K562 (cell line): ENCODE measurements at regions not wholly inside any gene's neighbourhood (a gene's known extent, or its start where the extent isn't known, plus 50 kb on each side); places are given as distances from the start of the nearest gene placed in this dataset.

Experiments
- ATAC-seq: fragments of 200-7000 bp; cut with Tn5 transposase; 3 replicates; pipeline ENCODE4 v1.9.1; 2020; ENCODE audit warnings: moderate library complexity
- BruUV-seq: library from RNA; stranded (reverse); fragments of 400-500 nt; replicated peaks from 2 replicates; lab custom pipeline; 2021; lab: Mats Ljungman, UMichigan
- CTCF ChIA-PET: fragments of 300-600 bp; formaldehyde crosslinking; extraction: SDS; loops from one replicate; lab custom pipeline; 2021; ENCODE audit warnings: low intra/inter-chr PET ratio; lab: Yijun Ruan, JAX
- POLR2A ChIA-PET: fragments of 300-600, 350-650 bp; sonication (Branson Sonifier 250); formaldehyde crosslinking; extraction: SDS; loops from one replicate; lab custom pipeline; 2021; ENCODE audit warnings: antibody characterized with exemption, inconsistent platforms; lab: Yijun Ruan, JAX
- DNase-seq, 4 experiments: peaks; one replicate each; pipeline versions ENCODE4 v3.0.0 to v3.0.0-alpha.2; 2011 to 2018; ENCODE audit warnings: low spot score in 3 of 4, mixed read lengths in 3 of 4; ENCODE audit errors: extremely low read depth in 1 of 4
- FAIRE-seq: peaks from 2 replicates; lab custom pipeline; 2011; peaks lifted over from hg19 to GRCh38; lab: Jason Lieb, UNC
- H2AFZ ChIP-seq: 2 replicates; pipeline ENCODE4 v1.6.0; 2011; ENCODE audit warnings: low read depth, low read length, control low read depth, inconsistent platforms
- H3K27ac ChIP-seq: fragments of 200-600 bp; 3 replicates; pipeline ENCODE4 v1.8.0; 2011; ENCODE audit warnings: low read depth, mild to moderate bottlenecking, control low read depth, inconsistent platforms, low read length, moderate library complexity, mixed read lengths; ENCODE audit errors: extremely low read depth
- H3K27me3 ChIP-seq, 2 experiments: fragments of 300-600 bp in 1 of 2; 2 replicates in 1 of 2; 3 replicates in 1 of 2; pipeline versions ENCODE4 v1.6.0 to v1.8.0; 2011; ENCODE audit warnings: inconsistent platforms in 2 of 2, low read length in 2 of 2, mild to moderate bottlenecking in 1 of 2, mixed read lengths in 1 of 2, moderate library complexity in 1 of 2; ENCODE audit not compliant: control insufficient read depth in 2 of 2, insufficient read depth in 2 of 2
- H3K36me3 ChIP-seq: fragments of 300-600 bp; 3 replicates; pipeline ENCODE4 v1.8.0; 2011; ENCODE audit warnings: mild to moderate bottlenecking, low read length, inconsistent platforms; ENCODE audit not compliant: control insufficient read depth, insufficient read depth
- H3K4me1 ChIP-seq, 2 experiments: fragments of 200-600 bp in 1 of 2; replicated peaks in 1 of 2; 2 replicates in 1 of 2; 3 replicates in 1 of 2; pipeline versions ENCODE4 v1.5.1 to v1.8.0; 2011; ENCODE audit warnings: inconsistent platforms in 2 of 2, low read length in 2 of 2, mild to moderate bottlenecking in 1 of 2, mixed read lengths in 1 of 2, moderate library complexity in 1 of 2; ENCODE audit not compliant: control insufficient read depth in 2 of 2, insufficient read depth in 2 of 2
- H3K4me2 ChIP-seq: 2 replicates; pipeline ENCODE4 v1.6.1; 2011; ENCODE audit warnings: low read length, control low read depth, inconsistent platforms, mixed read lengths; ENCODE audit not compliant: insufficient read depth
- H3K4me3 ChIP-seq: fragments of 200-600 bp; sonication (generic), shearing (Covaris generic); 2 replicates; pipeline ENCODE4 v1.5.1; 2016; ENCODE audit warnings: control low read depth, inconsistent platforms
- H3K79me2 ChIP-seq: fragments of 200-600 bp; 3 replicates; pipeline ENCODE4 v1.8.0; 2011; ENCODE audit warnings: low read length, inconsistent platforms; ENCODE audit not compliant: control insufficient read depth, insufficient read depth
- H3K9ac ChIP-seq, 2 experiments: 2 replicates each; pipeline versions ENCODE4 v1.6.0 to v1.6.1; 2011; ENCODE audit warnings: low read depth in 2 of 2, low read length in 2 of 2, control low read depth in 1 of 2, inconsistent platforms in 1 of 2, mild to moderate bottlenecking in 1 of 2, mixed read lengths in 1 of 2; ENCODE audit not compliant: insufficient read depth in 1 of 2
- H3K9me1 ChIP-seq: one replicate; pipeline ENCODE4 v1.6.0; 2011; ENCODE audit warnings: inconsistent platforms, mild to moderate bottlenecking, low read length, moderate library complexity; ENCODE audit not compliant: control insufficient read depth, insufficient read depth
- H3K9me3 ChIP-seq: replicated peaks from 2 replicates; pipeline ENCODE4 v1.5.1; 2011; ENCODE audit warnings: low read depth, low read length, inconsistent platforms; ENCODE audit not compliant: control insufficient read depth, insufficient read depth
- H4K20me1 ChIP-seq: replicated peaks from 2 replicates; pipeline ENCODE4 v1.6.1; 2011; ENCODE audit warnings: low read length, inconsistent platforms, mixed read lengths; ENCODE audit not compliant: control insufficient read depth, insufficient read depth
- CEBPB ChIP-seq: fragments of 450-650 bp; IDR thresholded peaks from 2 replicates; pipeline ENCODE4 v1.6.1; 2016; ENCODE audit warnings: missing genetic modification characterization, missing compliant biosample characterization
- NR2F6 ChIP-seq: fragments of 450-650 bp; formaldehyde crosslinking; IDR thresholded peaks from 2 replicates; pipeline ENCODE4 v1.4.0; 2020; ENCODE audit warnings: mild to moderate bottlenecking
- TEAD1 ChIP-seq, 2 experiments: fragments of 450-650 bp in 1 of 2; sonication (generic) in 1 of 2; formaldehyde crosslinking; IDR thresholded peaks; 2 replicates each; pipeline versions ENCODE4 v1.4.0 to v1.8.0; 2020 to 2022; ENCODE audit warnings: mild to moderate bottlenecking in 2 of 2, missing genetic modification reagents in 1 of 2
- ZBTB8A ChIP-seq: fragments of 450-650 bp; IDR thresholded peaks from 2 replicates; pipeline ENCODE4 v1.6.1; 2018; ENCODE audit warnings: mild to moderate bottlenecking, moderate library complexity; ENCODE audit not compliant: partially characterized antibody
- ZNF507 ChIP-seq: conservative IDR thresholded peaks from 2 replicates; pipeline ENCODE4 v1.6.1; 2017; ENCODE audit warnings: missing genetic modification characterization, missing compliant biosample characterization
- ZNF764 ChIP-seq: fragments of 250-450 bp; sonication (Bioruptor Pico); IDR thresholded peaks from 2 replicates; pipeline ENCODE4 v1.4.0; 2020; ENCODE audit warnings: low read depth, mild to moderate bottlenecking, moderate library complexity
- WGBS: fragments of 100-300 bp; shearing (Covaris generic); methylation state at CpG from one replicate; pipeline ENCODE4 v1.1.6; 2016; ENCODE audit warnings: low coverage, mixed read lengths; ENCODE audit not compliant: insufficient coverage; ENCODE audit errors: missing lambda C conversion rate; 5-methylcytosine and 5-hydroxymethylcytosine counted together
- in situ Hi-C: fragments of 300-500 bp; cut with MboI; formaldehyde crosslinking; loops from 4 replicates; pipeline ENCODE4 v1.15.0; 2018; ENCODE audit warnings: inconsistent platforms, mixed read lengths
- intact Hi-C: fragments of 100-400 bp; cut with micrococcal nuclease; formaldehyde crosslinking; loops from 2 replicates; pipeline ENCODE4 v1.14.2; 2022

GRCh38 chr15:99487337-99487730 lies 78.5 kb upstream of the MEF2A start:
- FAIRE-seq, result no peak
- POLR2A ChIA-PET, result no interaction called here
- H2AFZ ChIP-seq, result no peak overlapping the region

GRCh38 chr15:99492275-99492674 lies 73.5 kb upstream of the MEF2A start:
- in situ Hi-C loops, result no loop called here
- 0% methylated on average over 6 of the region's 6 CpGs for WGBS
- POLR2A ChIA-PET, result interaction anchor here (2.9 kb wide), 1 partner anchor 10 kb away, joined by 10 read pairs; no protein-coding TSS in a partner anchor

More at GRCh38 chr15:99487337-99487730, 78.5 kb upstream of the MEF2A start:
- CTCF ChIA-PET, result no interaction called here
- H3K27me3 ChIP-seq, result peaks cover 12 to 34% of the 10 kb centered on the region in 2 experiments; a peak in 4 of 5 replicates
- BruUV-seq, result no TSS peak
- no peaks in the 10 kb centered on the region for H3K9me1 ChIP-seq
- intact Hi-C loops (no loop called here), in situ Hi-C loops (no loop called here)
- H3K4me1 ChIP-seq, result no peaks in the 10 kb centered on the region; a peak in 1 of 5 replicates
- H4K20me1 ChIP-seq, result no peaks in the 10 kb centered on the region
- no peaks in the 10 kb centered on the region for H3K9me3 ChIP-seq
- H3K79me2 ChIP-seq, result no peaks in the 10 kb centered on the region
- ATAC-seq, result no peak
- no peaks in the 10 kb centered on the region for H3K36me3 ChIP-seq
- H3K9ac ChIP-seq, result no peak overlapping the region
- WGBS, result 1% methylated on average over 5 of the region's 5 CpGs
- no peak overlapping the region for H3K4me2 ChIP-seq
- no peak for TF ChIP-seq ZNF764 (CRISPR knock-in tag)
- TF ChIP-seq CEBPB, result peak; percentile 22; the same call in 1 of the 2 replicates
- no peak for DNase-seq
- H3K4me3 ChIP-seq, result no peak overlapping the region
- no peak overlapping the region for H3K27ac ChIP-seq

More at GRCh38 chr15:99492275-99492674, 73.5 kb upstream of the MEF2A start:
- Histone ChIP-seq H2AFZ (no peak overlapping the region), H3K4me3 (no peak overlapping the region), H3K4me2 (no peak overlapping the region), H3K79me2 (no peaks in the 10 kb centered on the region), H3K9me1 (no peaks in the 10 kb centered on the region), H3K27ac (no peak overlapping the region), H4K20me1 (no peaks in the 10 kb centered on the region), H3K9ac (no peak overlapping the region), H3K9me3 (no peaks in the 10 kb centered on the region), H3K36me3 (no peaks in the 10 kb centered on the region), H3K4me1 (no peaks in the 10 kb centered on the region), H3K27me3 (peaks cover 6 to 16% of the 10 kb centered on the region in 2 experiments; a peak in 3 of 5 replicates)
- ATAC-seq (no peak), DNase-seq (no peak), FAIRE-seq (no peak)
- TF ChIP-seq ZBTB8A, result no peak
- TF ChIP-seq TEAD1 (CRISPR knock-in tag; IDR thresholded peaks at IDR 0.05), result no peak
- no peak for TF ChIP-seq NR2F6 (CRISPR knock-in tag)
- TF ChIP-seq ZNF507 (tag), result no peak
- CTCF ChIA-PET, result no interaction called here
- intact Hi-C loops, result no loop called here
- no TSS peak for BruUV-seq
